ENCODE measurements at regions not wholly inside any gene's neighbourhood (a gene's known extent, or its start where the extent isn't known, plus 50 kb on each side); places are given as distances from the start of the nearest gene placed in this dataset.

- TF ChIP-seq POLR2A (IDR thresholded peaks at IDR 0.05): no peak
- TF ChIP-seq, protein P1, sequence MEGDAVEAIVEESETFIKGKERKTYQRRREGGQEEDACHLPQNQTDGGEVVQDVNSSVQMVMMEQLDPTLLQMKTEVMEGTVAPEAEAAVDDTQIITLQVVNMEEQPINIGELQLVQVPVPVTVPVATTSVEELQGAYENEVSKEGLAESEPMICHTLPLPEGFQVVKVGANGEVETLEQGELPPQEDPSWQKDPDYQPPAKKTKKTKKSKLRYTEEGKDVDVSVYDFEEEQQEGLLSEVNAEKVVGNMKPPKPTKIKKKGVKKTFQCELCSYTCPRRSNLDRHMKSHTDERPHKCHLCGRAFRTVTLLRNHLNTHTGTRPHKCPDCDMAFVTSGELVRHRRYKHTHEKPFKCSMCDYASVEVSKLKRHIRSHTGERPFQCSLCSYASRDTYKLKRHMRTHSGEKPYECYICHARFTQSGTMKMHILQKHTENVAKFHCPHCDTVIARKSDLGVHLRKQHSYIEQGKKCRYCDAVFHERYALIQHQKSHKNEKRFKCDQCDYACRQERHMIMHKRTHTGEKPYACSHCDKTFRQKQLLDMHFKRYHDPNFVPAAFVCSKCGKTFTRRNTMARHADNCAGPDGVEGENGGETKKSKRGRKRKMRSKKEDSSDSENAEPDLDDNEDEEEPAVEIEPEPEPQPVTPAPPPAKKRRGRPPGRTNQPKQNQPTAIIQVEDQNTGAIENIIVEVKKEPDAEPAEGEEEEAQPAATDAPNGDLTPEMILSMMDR (IDR thresholded peaks at IDR 0.05): no peak
Measured at GRCh38 chr3:46091046-46091445, 63.8 kb upstream of the XCR1 start.

Data from esophagus squamous epithelium (tissue), 4 donors.